HEK293T (cell line): ENCODE measurements at regions not wholly inside any gene's neighbourhood (a gene's known extent, or its start where the extent isn't known, plus 50 kb on each side); places are given as distances from the start of the nearest gene placed in this dataset.

ENCODE experiments used
- CTCF ChIA-PET: fragments of 350-600 bp; formaldehyde crosslinking; extraction: SDS; loops from one replicate; lab custom pipeline; 2021; ENCODE audit warnings: antibody characterized with exemption, inconsistent platforms; lab: Yijun Ruan, JAX
- POLR2A ChIA-PET: fragments of 350-600 bp; formaldehyde crosslinking; extraction: SDS; loops from one replicate; lab custom pipeline; 2020; ENCODE audit warnings: antibody characterized with exemption, inconsistent platforms; lab: Yijun Ruan, JAX
- DNase-seq: peaks from one replicate; pipeline ENCODE4 v3.0.0; 2012; ENCODE audit warnings: mixed read lengths; ENCODE audit errors: extremely low spot score
- ARNT ChIP-seq: fragments of 450-650 bp; IDR thresholded peaks from 2 replicates; pipeline ENCODE4 v1.6.1; 2017; ENCODE audit warnings: mild to moderate bottlenecking
- BHLHE40 ChIP-seq: fragments of 450-650 bp; IDR thresholded peaks from 2 replicates; pipeline ENCODE4 v1.6.1; 2016; ENCODE audit warnings: mild to moderate bottlenecking, moderate library complexity, borderline replicate concordance
- CTBP1 ChIP-seq: fragments of 450-650 bp; IDR thresholded peaks from 2 replicates; pipeline ENCODE4 v1.6.1; 2016; ENCODE audit warnings: borderline replicate concordance
- ELF4 ChIP-seq: fragments of 450-650 bp; IDR thresholded peaks from 2 replicates; pipeline ENCODE4 v1.6.1; 2017; ENCODE audit warnings: antibody characterized with exemption
- FOXA1 ChIP-seq: fragments of 450-650 bp; IDR thresholded peaks from 2 replicates; pipeline ENCODE4 v1.6.1; 2016; ENCODE audit warnings: mild to moderate bottlenecking
- FOXK2 ChIP-seq: fragments of 450-650 bp; IDR thresholded peaks from 2 replicates; pipeline ENCODE4 v1.6.1; 2016; ENCODE audit warnings: mild to moderate bottlenecking
- FOXM1 ChIP-seq: fragments of 450-650 bp; IDR thresholded peaks from 2 replicates; pipeline ENCODE4 v1.6.1; 2017; ENCODE audit warnings: mild to moderate bottlenecking, borderline replicate concordance
- HDGF ChIP-seq: fragments of 450-650 bp; IDR thresholded peaks from 2 replicates; pipeline ENCODE4 v1.6.1; 2017; ENCODE audit warnings: antibody characterized with exemption, borderline replicate concordance
- L3MBTL2 ChIP-seq: fragments of 450-650 bp; conservative IDR thresholded peaks from 2 replicates; pipeline ENCODE4 v1.6.1; 2016; ENCODE audit warnings: mild to moderate bottlenecking
- LEF1 ChIP-seq: fragments of 450-650 bp; IDR thresholded peaks from 2 replicates; pipeline ENCODE4 v1.6.1; 2017; ENCODE audit warnings: mild to moderate bottlenecking, borderline replicate concordance
- NFRKB ChIP-seq: fragments of 450-650 bp; IDR thresholded peaks from 2 replicates; pipeline ENCODE4 v1.6.1; 2016; ENCODE audit warnings: mild to moderate bottlenecking, moderate library complexity
- SP1 ChIP-seq: fragments of 450-650 bp; IDR thresholded peaks from 2 replicates; pipeline ENCODE4 v1.6.1; 2017
- SUZ12 ChIP-seq: fragments of 450-650 bp; IDR thresholded peaks from 2 replicates; pipeline ENCODE4 v1.6.1; 2016; ENCODE audit warnings: mild to moderate bottlenecking
- TARDBP ChIP-seq: fragments of 450-650 bp; IDR thresholded peaks from 2 replicates; pipeline ENCODE4 v1.6.1; 2016
- ZNF384 ChIP-seq: fragments of 450-650 bp; IDR thresholded peaks from 2 replicates; pipeline ENCODE4 v1.6.1; 2016
- TF ChIP-seq, protein P1 (sequence below): fragments of 450-650 bp; IDR thresholded peaks from 2 replicates; pipeline ENCODE4 v1.6.1; 2016

DNA sequence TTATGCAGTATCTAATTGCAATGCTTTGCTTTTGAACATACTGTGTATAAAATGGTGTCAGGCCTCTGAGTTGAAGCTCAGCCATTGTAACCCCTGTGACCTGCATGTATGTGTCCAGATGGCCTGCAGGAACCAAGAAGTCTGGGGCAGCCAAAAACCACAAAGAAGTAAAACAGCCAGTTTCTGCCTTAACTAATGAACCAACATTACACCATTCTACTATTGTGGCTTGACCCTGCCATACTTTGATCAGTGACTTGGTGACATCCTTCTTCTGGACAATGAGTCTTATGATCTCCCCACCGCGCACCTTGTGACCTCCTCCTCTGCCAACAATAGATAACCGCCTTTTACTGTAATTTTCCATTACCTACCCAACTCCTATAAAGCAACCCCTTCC is 131.6 kb downstream of the CBLL2 start:
- TF ChIP-seq SP1 (no peak), ZNF384 (no peak), NFRKB (no peak), L3MBTL2 (no peak), FOXA1 (no peak), HDGF (no peak), CTBP1 (no peak)
- ChIA-PET CTCF (no interaction called here), POLR2A (no interaction called here)
- no peak for DNase-seq

DNA sequence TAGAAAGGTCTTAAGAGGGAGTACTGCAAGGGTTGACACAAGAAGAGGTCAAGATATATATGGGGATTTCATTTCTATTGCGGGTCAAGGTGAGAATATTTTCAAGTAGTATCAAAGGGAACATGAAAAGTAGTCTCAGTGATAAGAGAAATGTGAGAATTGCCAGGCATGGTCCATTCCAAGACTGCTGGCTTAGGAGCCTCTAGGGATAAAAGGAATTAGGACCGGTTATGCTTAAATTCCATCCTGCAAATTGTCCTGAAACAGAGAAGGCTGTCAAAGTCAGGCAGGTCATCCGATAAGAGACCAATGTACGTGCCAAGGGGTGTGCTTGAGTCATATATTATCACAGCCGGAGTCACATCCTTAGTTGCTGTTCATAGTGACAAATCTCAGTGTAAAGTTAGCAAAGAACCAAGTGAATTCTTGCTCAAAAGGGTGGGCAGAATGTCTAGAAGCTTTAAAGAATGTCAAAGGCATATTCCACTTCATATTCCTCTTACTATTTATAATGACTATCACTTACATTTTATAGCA is 133.6 kb downstream of the CBLL2 start:
- ChIA-PET CTCF (no interaction called here), POLR2A (no interaction called here)
- TF ChIP-seq TARDBP (no peak), LEF1 (no peak), FOXK2 (no peak), NFRKB (no peak), ARNT (no peak), SUZ12 (no peak), HDGF (no peak), L3MBTL2 (no peak), BHLHE40 (no peak)
- no peak for DNase-seq

DNA sequence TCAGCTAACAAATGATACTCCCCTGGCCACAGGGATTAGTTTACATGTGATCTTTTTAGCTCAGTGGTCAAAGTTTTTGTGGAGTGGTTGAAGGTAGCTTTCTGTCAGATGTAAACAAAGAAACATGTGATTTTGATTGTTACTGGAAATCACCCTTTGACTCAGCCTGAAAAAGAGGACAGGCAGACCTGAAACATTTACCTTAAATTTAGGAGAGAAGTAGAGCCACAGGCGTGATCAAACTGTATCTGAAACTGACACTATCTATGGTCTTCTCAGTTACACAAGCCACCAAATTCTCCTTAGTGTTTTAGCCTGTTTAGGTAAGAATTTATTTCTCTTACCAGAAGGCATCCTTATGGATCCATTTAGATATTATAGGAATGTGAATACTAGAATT is 136.7 kb downstream of the CBLL2 start:
- ChIA-PET POLR2A (no interaction called here), CTCF (interaction anchor here (0.6 kb wide), 1 partner anchor 98 kb away, joined by 4 read pairs; no protein-coding TSS in a partner anchor)
- DNase-seq, result no peak
- TF ChIP-seq SUZ12 (no peak), HDGF (no peak), TARDBP (no peak), FOXK2 (no peak), LEF1 (no peak), L3MBTL2 (no peak), FOXA1 (no peak), ARNT (no peak), ELF4 (no peak), ZNF384 (no peak), FOXM1 (no peak), BHLHE40 (no peak)
- TF ChIP-seq, protein P1, sequence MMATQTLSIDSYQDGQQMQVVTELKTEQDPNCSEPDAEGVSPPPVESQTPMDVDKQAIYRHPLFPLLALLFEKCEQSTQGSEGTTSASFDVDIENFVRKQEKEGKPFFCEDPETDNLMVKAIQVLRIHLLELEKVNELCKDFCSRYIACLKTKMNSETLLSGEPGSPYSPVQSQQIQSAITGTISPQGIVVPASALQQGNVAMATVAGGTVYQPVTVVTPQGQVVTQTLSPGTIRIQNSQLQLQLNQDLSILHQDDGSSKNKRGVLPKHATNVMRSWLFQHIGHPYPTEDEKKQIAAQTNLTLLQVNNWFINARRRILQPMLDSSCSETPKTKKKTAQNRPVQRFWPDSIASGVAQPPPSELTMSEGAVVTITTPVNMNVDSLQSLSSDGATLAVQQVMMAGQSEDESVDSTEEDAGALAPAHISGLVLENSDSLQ, result no peak

DNA sequence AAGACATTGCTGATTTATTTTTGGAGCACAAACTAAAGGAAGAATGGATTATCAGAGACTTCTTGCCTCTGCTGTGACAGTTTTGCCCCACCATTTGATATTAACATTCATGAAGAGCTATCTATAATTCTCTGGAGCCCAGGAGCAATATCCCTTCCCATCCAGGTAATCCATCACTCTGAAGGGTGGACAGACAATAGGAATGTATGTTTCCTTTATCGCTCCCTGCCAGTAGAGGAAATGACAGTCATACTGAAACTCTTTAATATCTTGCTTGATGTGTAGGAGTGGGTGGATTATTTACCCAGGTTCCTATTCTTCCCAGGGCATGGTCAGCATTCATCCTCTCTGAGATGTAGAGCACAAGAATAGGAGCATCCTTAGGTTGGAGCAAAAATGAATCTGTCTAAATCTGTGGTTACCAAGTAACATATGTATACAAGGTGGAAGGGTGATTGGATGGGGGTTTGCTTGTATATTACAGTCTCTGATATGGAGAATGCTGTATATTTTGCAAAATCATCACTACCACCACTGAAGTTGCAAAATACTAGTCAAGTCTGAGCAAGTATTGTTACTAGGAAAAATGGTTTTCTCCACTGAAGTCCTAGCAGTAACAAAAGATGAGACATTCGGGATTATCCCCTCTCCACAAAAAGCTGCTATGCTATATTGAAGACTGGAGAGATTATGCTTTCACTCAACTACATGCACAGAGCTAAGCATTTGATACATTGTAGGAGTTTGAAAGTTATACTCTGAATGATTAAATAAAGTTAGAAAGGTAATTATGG is 151.6 kb downstream of the CBLL2 start:
- POLR2A ChIA-PET, result no interaction called here
- TF ChIP-seq BHLHE40, result no peak
- CTCF ChIA-PET, result interaction anchor here (0.7 kb wide), 1 partner anchor 344 kb away, joined by 7 read pairs; no protein-coding TSS in a partner anchor
- no peak for DNase-seq

DNA sequence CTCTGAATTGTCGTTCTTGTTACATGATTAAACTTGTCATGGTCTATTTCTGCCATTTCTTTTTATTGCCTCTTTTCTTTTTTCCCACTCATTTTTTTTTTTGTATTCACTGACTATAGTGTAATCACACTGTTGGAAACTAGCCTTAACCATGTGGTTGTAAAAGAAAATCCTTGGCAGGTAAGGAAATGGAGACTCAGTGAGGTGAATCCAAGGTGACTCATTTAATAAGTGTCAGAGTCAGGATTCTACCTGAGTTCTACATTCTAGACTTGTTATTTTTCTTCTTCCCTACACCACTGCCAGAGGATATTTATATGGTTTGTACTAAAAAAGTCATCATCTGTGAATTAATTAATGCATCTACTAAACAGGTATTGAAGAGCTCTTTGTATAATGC is 152.2 kb downstream of the CBLL2 start:
- DNase-seq, result no peak
- TF ChIP-seq HDGF (no peak), ARNT (no peak), BHLHE40 (no peak), TARDBP (no peak), ZNF384 (no peak), FOXK2 (no peak), L3MBTL2 (no peak), SUZ12 (no peak), NFRKB (no peak), SP1 (no peak), LEF1 (no peak), CTBP1 (no peak), ELF4 (no peak), FOXM1 (no peak), FOXA1 (no peak)
- TF ChIP-seq, protein P1, result no peak
- CTCF ChIA-PET, result interaction anchor here (0.7 kb wide), 1 partner anchor 344 kb away, joined by 7 read pairs; no protein-coding TSS in a partner anchor
- POLR2A ChIA-PET, result no interaction called here

DNA sequence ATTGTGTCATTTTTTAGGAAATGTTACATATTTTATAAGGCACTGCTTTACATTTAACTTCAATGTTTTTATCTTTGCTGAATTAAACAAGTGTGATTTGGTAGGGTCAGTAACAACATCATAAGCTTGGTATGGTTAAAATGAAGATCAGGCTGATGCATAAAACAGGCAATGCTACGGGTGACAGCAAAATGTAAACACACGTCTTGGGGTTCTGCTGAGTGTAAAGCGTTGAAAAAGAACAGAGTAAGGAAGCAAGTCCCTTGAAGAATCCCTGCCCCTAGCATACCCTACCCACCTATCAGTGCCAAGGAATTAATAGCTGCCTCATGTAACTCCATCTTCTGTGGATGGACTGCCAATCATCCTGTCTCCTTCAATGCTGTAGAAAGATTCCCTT is 157.0 kb downstream of the CBLL2 start:
- CTCF ChIA-PET, result no interaction called here
- POLR2A ChIA-PET, result no interaction called here
- DNase-seq, result no peak
- TF ChIP-seq L3MBTL2 (no peak), BHLHE40 (no peak), ZNF384 (no peak), SP1 (no peak), FOXA1 (no peak), ARNT (no peak), SUZ12 (no peak), LEF1 (no peak), NFRKB (no peak), HDGF (no peak), ELF4 (no peak)
- TF ChIP-seq, protein P1, result no peak
